Suprapubic skin (tissue), 3 donors: ENCODE measurements at regions not wholly inside any gene's neighbourhood (a gene's known extent, or its start where the extent isn't known, plus 50 kb on each side); places are given as distances from the start of the nearest gene placed in this dataset.

ENCODE experiments used
- POLR2A ChIP-seq, 2 donors: fragments of 450-650 bp; IDR thresholded peaks; one replicate each; pipeline ENCODE4 v1.6.1; 2017; ENCODE audit warnings: antibody characterized with exemption in 2 of 2, mild to moderate bottlenecking in 2 of 2, moderate library complexity in 2 of 2
- TF ChIP-seq, protein P1 (sequence below), 2 donors: fragments of 200-600 bp in 1 of 2; fragments of 450-650 bp in 1 of 2; sonication (generic) in 1 of 2; IDR thresholded peaks; one replicate each; pipeline ENCODE4 v1.5.1; 2016 to 2019; ENCODE audit warnings: antibody characterized with exemption in 2 of 2, mild to moderate bottlenecking in 1 of 2, moderate library complexity in 1 of 2

DNA sequence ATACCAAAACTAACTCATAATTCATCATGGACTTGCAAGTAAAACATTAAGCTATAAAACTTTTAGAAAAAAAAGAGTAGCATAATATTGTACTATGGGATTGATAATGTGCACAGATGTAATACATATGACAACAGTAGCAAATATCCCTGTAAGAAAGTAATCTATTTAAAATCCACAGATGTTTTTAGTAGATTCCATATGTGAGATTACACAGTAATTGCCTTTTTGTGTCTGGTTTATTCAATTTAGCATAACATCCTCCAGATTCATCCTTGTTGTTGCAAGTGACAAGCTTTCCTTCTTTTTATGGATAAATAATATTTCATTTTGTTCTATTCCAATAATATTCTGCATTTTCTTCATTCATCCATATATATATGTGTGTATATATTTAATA lies 278.2 kb upstream of the LRRTM4 start:
- TF ChIP-seq, protein P1, sequence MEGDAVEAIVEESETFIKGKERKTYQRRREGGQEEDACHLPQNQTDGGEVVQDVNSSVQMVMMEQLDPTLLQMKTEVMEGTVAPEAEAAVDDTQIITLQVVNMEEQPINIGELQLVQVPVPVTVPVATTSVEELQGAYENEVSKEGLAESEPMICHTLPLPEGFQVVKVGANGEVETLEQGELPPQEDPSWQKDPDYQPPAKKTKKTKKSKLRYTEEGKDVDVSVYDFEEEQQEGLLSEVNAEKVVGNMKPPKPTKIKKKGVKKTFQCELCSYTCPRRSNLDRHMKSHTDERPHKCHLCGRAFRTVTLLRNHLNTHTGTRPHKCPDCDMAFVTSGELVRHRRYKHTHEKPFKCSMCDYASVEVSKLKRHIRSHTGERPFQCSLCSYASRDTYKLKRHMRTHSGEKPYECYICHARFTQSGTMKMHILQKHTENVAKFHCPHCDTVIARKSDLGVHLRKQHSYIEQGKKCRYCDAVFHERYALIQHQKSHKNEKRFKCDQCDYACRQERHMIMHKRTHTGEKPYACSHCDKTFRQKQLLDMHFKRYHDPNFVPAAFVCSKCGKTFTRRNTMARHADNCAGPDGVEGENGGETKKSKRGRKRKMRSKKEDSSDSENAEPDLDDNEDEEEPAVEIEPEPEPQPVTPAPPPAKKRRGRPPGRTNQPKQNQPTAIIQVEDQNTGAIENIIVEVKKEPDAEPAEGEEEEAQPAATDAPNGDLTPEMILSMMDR (IDR thresholded peaks at IDR 0.05) = no peak
- no peak for TF ChIP-seq POLR2A (IDR thresholded peaks at IDR 0.05)
